Globus pallidus (tissue), 1 donor: ENCODE measurements at regions not wholly inside any gene's neighbourhood (a gene's known extent, or its start where the extent isn't known, plus 50 kb on each side); places are given as distances from the start of the nearest gene placed in this dataset.

ENCODE experiments used
- DNase-seq: peaks from one replicate; pipeline ENCODE4 v3.0.0-alpha.2; 2015; ENCODE audit warnings: low spot score

GRCh38 chr1:38332649-38333310 is 286.2 kb upstream of the POU3F1 start:
- DNase-seq: no peak

GRCh38 chr1:38331496-38332210 is 285.1 kb upstream of the POU3F1 start:
- no peak for DNase-seq

GRCh38 chr1:38330799-38331198 is 284.2 kb upstream of the POU3F1 start:
- no peak for DNase-seq

GRCh38 chr1:38329644-38330043 is 283.1 kb upstream of the POU3F1 start:
- DNase-seq: no peak

- DNase-seq: no peak
Observed at GRCh38 chr1:38328278-38329035, 281.9 kb upstream of the POU3F1 start.

GRCh38 chr1:38327559-38327973 is 281.0 kb upstream of the POU3F1 start:
- DNase-seq: no peak

GRCh38 chr1:38326856-38327255 is 280.3 kb upstream of the POU3F1 start:
- DNase-seq: no peak

GRCh38 chr1:38326135-38326534 is 279.5 kb upstream of the POU3F1 start:
- no peak for DNase-seq

- no peak for DNase-seq
Observed at GRCh38 chr1:38312753-38313152, 266.2 kb upstream of the POU3F1 start.

- DNase-seq: no peak
Observed at GRCh38 chr1:38310079-38310478, 263.5 kb upstream of the POU3F1 start.

GRCh38 chr1:38308780-38309179 is 262.2 kb upstream of the POU3F1 start:
- no peak for DNase-seq

GRCh38 chr1:38305666-38306065 is 259.1 kb upstream of the POU3F1 start:
- no peak for DNase-seq

GRCh38 chr1:38303843-38304242 is 257.2 kb upstream of the POU3F1 start:
- DNase-seq: no peak

- DNase-seq: no peak
Observed at GRCh38 chr1:38301040-38301439, 254.4 kb upstream of the POU3F1 start.

- no peak for DNase-seq
Observed at GRCh38 chr1:38300616-38301015, 254.0 kb upstream of the POU3F1 start.

- DNase-seq: no peak
Observed at GRCh38 chr1:38297842-38298241, 251.2 kb upstream of the POU3F1 start.

- no peak for DNase-seq
Observed at GRCh38 chr1:38297246-38297645, 250.7 kb upstream of the POU3F1 start.

- no peak for DNase-seq
Observed at GRCh38 chr1:38296047-38296446, 249.5 kb upstream of the POU3F1 start.

GRCh38 chr1:38293567-38293966 is 247.0 kb upstream of the POU3F1 start:
- no peak for DNase-seq

GRCh38 chr1:38292969-38293368 is 246.4 kb upstream of the POU3F1 start:
- DNase-seq: no peak

- DNase-seq: peak; percentile 1
Observed at GRCh38 chr1:38291906-38292521, 245.4 kb upstream of the POU3F1 start.

- no peak for DNase-seq
Observed at GRCh38 chr1:38291336-38291735, 244.7 kb upstream of the POU3F1 start.

- DNase-seq: no peak
Observed at GRCh38 chr1:38289034-38289433, 242.4 kb upstream of the POU3F1 start.
